ENCODE measurements at regions not wholly inside any gene's neighbourhood (a gene's known extent, or its start where the extent isn't known, plus 50 kb on each side); places are given as distances from the start of the nearest gene placed in this dataset.

GRCh38 chr17:13199425-13199824 is 181.6 kb upstream of the ELAC2 start:
- TF ChIP-seq, protein P1, sequence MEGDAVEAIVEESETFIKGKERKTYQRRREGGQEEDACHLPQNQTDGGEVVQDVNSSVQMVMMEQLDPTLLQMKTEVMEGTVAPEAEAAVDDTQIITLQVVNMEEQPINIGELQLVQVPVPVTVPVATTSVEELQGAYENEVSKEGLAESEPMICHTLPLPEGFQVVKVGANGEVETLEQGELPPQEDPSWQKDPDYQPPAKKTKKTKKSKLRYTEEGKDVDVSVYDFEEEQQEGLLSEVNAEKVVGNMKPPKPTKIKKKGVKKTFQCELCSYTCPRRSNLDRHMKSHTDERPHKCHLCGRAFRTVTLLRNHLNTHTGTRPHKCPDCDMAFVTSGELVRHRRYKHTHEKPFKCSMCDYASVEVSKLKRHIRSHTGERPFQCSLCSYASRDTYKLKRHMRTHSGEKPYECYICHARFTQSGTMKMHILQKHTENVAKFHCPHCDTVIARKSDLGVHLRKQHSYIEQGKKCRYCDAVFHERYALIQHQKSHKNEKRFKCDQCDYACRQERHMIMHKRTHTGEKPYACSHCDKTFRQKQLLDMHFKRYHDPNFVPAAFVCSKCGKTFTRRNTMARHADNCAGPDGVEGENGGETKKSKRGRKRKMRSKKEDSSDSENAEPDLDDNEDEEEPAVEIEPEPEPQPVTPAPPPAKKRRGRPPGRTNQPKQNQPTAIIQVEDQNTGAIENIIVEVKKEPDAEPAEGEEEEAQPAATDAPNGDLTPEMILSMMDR (conservative IDR thresholded peaks at IDR 0.05; ENCODE audit: low read depth, low read length) = no peak
- no peak for TF ChIP-seq EZH2 (IDR thresholded peaks at IDR 0.05; ENCODE audit: low read length, unreplicated experiment)
